HCT116 (cell line): ENCODE measurements at regions not wholly inside any gene's neighbourhood (a gene's known extent, or its start where the extent isn't known, plus 50 kb on each side); places are given as distances from the start of the nearest gene placed in this dataset.
A peak's percentile ranks its signal among the peaks of the same experiment; 100 is the strongest.

Experiments
- ATAC-seq: fragments of 200-7000 bp; cut with Tn5 transposase; 2 replicates; pipeline ENCODE4 v1.9.1; 2020; ENCODE audit warnings: mild to moderate bottlenecking, moderate library complexity
- BruUV-seq: library from RNA; stranded (reverse); fragments of 400-500 nt; replicated peaks from 2 replicates; lab custom pipeline; 2021; lab: Mats Ljungman, UMichigan
- CTCF ChIA-PET: fragments of 300-600 bp; sonication (Branson Sonifier 250); formaldehyde crosslinking; loops from one replicate; lab custom pipeline; 2021; ENCODE audit warnings: antibody characterized with exemption; lab: Charles Lee
- POLR2A ChIA-PET: fragments of 300-600, 350-600 bp; sonication (Branson Sonifier 250); formaldehyde crosslinking; loops from one replicate; lab custom pipeline; 2021; ENCODE audit warnings: antibody characterized with exemption; lab: Charles Lee
- RAD21 ChIA-PET, 2 experiments: fragments of 300-600 bp; sonication (Branson Sonifier 250); formaldehyde crosslinking; loops; one replicate each; lab custom pipeline; 2023; ENCODE audit warnings: low total read pairs in 2 of 2; ENCODE audit not compliant: uncharacterized antibody in 2 of 2, unreplicated experiment in 2 of 2, low non-redundant PET in 1 of 2; lab: Charles Lee
- DNase-seq: peaks from one replicate; pipeline ENCODE4 v3.0.0-alpha.2; 2010; ENCODE audit warnings: low read depth, low spot score
- H2AFZ ChIP-seq: fragments of 200-600 bp; shearing (Covaris generic), sonication (generic); 2 replicates; pipeline ENCODE4 v1.6.1; 2017; ENCODE audit warnings: low read depth, mixed run types, mixed read lengths, antibody characterized with exemption, low read length; ENCODE audit not compliant: poor library complexity, severe bottlenecking
- H3K27ac ChIP-seq: 2 replicates; pipeline ENCODE4 v1.5.1; 2012; ENCODE audit warnings: low read depth, low read length
- H3K27me3 ChIP-seq: fragments of 200-600 bp; sonication (generic); 2 replicates; pipeline ENCODE4 v1.6.1; 2016; ENCODE audit warnings: mixed run types, low read length, mixed read lengths; ENCODE audit not compliant: insufficient read depth
- H3K36me3 ChIP-seq, 2 experiments: fragments of 200-500 bp in 1 of 2; fragments of 200-600 bp in 1 of 2; sonication (Bioruptor generic) in 1 of 2; sonication (generic) in 1 of 2; 2 replicates each; pipeline versions ENCODE4 v1.5.1 to v1.6.1; 2014 to 2016; ENCODE audit warnings: low read length in 2 of 2, inconsistent platforms in 1 of 2, mixed read lengths in 1 of 2, mixed run types in 1 of 2; ENCODE audit not compliant: insufficient read depth in 2 of 2, control insufficient read depth in 1 of 2
- H3K4me1 ChIP-seq, 2 experiments: fragments of 200-600 bp in 1 of 2; sonication (generic) in 1 of 2; 2 replicates each; pipeline versions ENCODE4 v1.5.1 to v1.6.1; 2012 to 2017; ENCODE audit warnings: low read length in 2 of 2, inconsistent platforms in 1 of 2, mild to moderate bottlenecking in 1 of 2, mixed read lengths in 1 of 2, mixed run types in 1 of 2, moderate library complexity in 1 of 2; ENCODE audit not compliant: insufficient read depth in 2 of 2, control insufficient read depth in 1 of 2
- H3K4me2 ChIP-seq: fragments of 200-600 bp; sonication (generic); 2 replicates; pipeline ENCODE4 v1.6.1; 2017; ENCODE audit warnings: mixed run types, low read length, mixed read lengths
- H3K4me3 ChIP-seq, 2 experiments: fragments of 200-600 bp in 1 of 2; sonication (generic) in 1 of 2; replicated peaks in 1 of 2; 2 replicates each; pipeline ENCODE4 v1.5.1; 2011 to 2016; ENCODE audit warnings: low read length in 2 of 2, control low read depth in 1 of 2, low read depth in 1 of 2, mild to moderate bottlenecking in 1 of 2, mixed read lengths in 1 of 2, mixed run types in 1 of 2
- H3K79me2 ChIP-seq: fragments of 200-600 bp; sonication (generic); 2 replicates; pipeline ENCODE4 v1.6.1; 2017; ENCODE audit warnings: mild to moderate bottlenecking, mixed run types, low read length, moderate library complexity, mixed read lengths; ENCODE audit not compliant: insufficient read depth
- H3K9ac ChIP-seq: fragments of 200-600 bp; sonication (generic); 2 replicates; pipeline ENCODE4 v1.6.1; 2016; ENCODE audit warnings: low read length, mixed read lengths
- H3K9me2 ChIP-seq: fragments of 200-600 bp; sonication (generic), shearing (Covaris generic); 2 replicates; pipeline ENCODE4 v1.6.1; 2017; ENCODE audit warnings: mixed run types, mild to moderate bottlenecking, moderate library complexity; ENCODE audit not compliant: insufficient read depth
- H3K9me3 ChIP-seq, 2 experiments: fragments of 200-500 bp in 1 of 2; fragments of 200-600 bp in 1 of 2; sonication (Bioruptor generic) in 1 of 2; sonication (generic) in 1 of 2; 2 replicates each; pipeline ENCODE4 v1.6.1; 2014 to 2017; ENCODE audit warnings: low read length in 2 of 2, mixed read lengths in 2 of 2, inconsistent platforms in 1 of 2, low read depth in 1 of 2, mild to moderate bottlenecking in 1 of 2, mixed run types in 1 of 2, moderate library complexity in 1 of 2; ENCODE audit not compliant: control insufficient read depth in 1 of 2, insufficient read depth in 1 of 2
- H4K20me1 ChIP-seq: fragments of 200-600 bp; sonication (generic), shearing (Covaris generic); 2 replicates; pipeline ENCODE4 v1.6.1; 2017; ENCODE audit warnings: mixed run types, mild to moderate bottlenecking, moderate library complexity; ENCODE audit not compliant: insufficient read depth
- CEBPB ChIP-seq: IDR thresholded peaks from 2 replicates; pipeline ENCODE4 v1.6.1; 2012; ENCODE audit warnings: low read depth
- CTCF ChIP-seq, 3 experiments: fragments of 200-600 bp in 1 of 3; sonication (generic) in 1 of 3; IDR thresholded peaks in 2 of 3; conservative IDR thresholded peaks in 1 of 3; 2 replicates each; pipeline ENCODE4 v1.5.1; 2012 to 2017; ENCODE audit warnings: low read depth in 2 of 3, low read length in 2 of 3, antibody characterized with exemption in 1 of 3, borderline replicate concordance in 1 of 3, control low read depth in 1 of 3, mild to moderate bottlenecking in 1 of 3, mixed read lengths in 1 of 3, mixed run types in 1 of 3, moderate library complexity in 1 of 3; ENCODE audit not compliant: insufficient read depth in 1 of 3
- EZH2phosphoT487 ChIP-seq: fragments of 200-600 bp; IDR thresholded peaks from 2 replicates; pipeline ENCODE4 v1.6.1; 2018; ENCODE audit warnings: antibody characterized with exemption, borderline replicate concordance
- ZFX ChIP-seq: fragments of 450-650 bp; IDR thresholded peaks from 2 replicates; pipeline ENCODE4 v1.6.1; 2017
- ZNF274 ChIP-seq: fragments of 200-500 bp; sonication (Bioruptor generic); IDR thresholded peaks from 2 replicates; pipeline ENCODE4 v1.6.1; 2014; ENCODE audit warnings: mild to moderate bottlenecking, low read depth, low read length, inconsistent platforms
- intact Hi-C: fragments of 100-400 bp; cut with micrococcal nuclease; formaldehyde crosslinking; loops from 2 replicates; pipeline ENCODE4 v1.10.0; 2022
- TF ChIP-seq, protein P1 (sequence below): IDR thresholded peaks from 2 replicates; pipeline ENCODE4 v1.6.1; 2012
- TF ChIP-seq, protein P2 (sequence below): IDR thresholded peaks from 2 replicates; pipeline ENCODE4 v1.6.1; 2011; ENCODE audit warnings: mild to moderate bottlenecking, low read length, moderate library complexity; ENCODE audit not compliant: insufficient replicate concordance; ENCODE audit errors: extremely low read depth

- TF ChIP-seq CTCF (IDR thresholded peaks at IDR 0.05 in 2 of 3, conservative IDR thresholded peaks at IDR 0.05 in 1 of 3; ENCODE audit: borderline replicate concordance in 1 of 3, insufficient read depth in 1 of 3, low read depth in 2 of 3, low read length in 2 of 3) = peak; percentile 80 to 85 (median 84); a peak in 5 of 6 replicates
- no peak for TF ChIP-seq CEBPB
- TF ChIP-seq, protein P1, sequence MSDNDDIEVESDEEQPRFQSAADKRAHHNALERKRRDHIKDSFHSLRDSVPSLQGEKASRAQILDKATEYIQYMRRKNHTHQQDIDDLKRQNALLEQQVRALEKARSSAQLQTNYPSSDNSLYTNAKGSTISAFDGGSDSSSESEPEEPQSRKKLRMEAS = peak; percentile 31; the same call in 1 of the 2 replicates
- TF ChIP-seq EZH2phosphoT487 = no peak
Observed at GRCh38 chr11:86193297-86194095, 51.1 kb upstream of the EED start (continued).

GRCh38 chr11:86192519-86193257 is 51.9 kb upstream of the EED start:
- CTCF ChIA-PET = interaction anchor here (0.9 to 4.6 kb wide), 14 partner anchors 9 to 338 kb away, joined by 3 to 36 read pairs (median 4); partner anchors contain the start of gene CCDC83
- Histone ChIP-seq H3K79me2 (no peaks in the 10 kb centered on the region), H3K9me3 (no peaks in the 10 kb centered on the region), H3K27me3 (no peaks in the 10 kb centered on the region), H3K4me3 (peak overlapping the region; percentile 20 to 32; a peak in 2 of 4 replicates), H3K9me2 (no peaks in the 10 kb centered on the region), H3K27ac (no peak overlapping the region), H3K4me1 (peaks cover 4 to 22% of the 10 kb centered on the region in 2 experiments; a peak in 3 of 4 replicates), H3K36me3 (no peaks in the 10 kb centered on the region), H2AFZ (peak overlapping the region; percentile 84), H3K4me2 (peak overlapping the region; percentile 62), H4K20me1 (no peaks in the 10 kb centered on the region), H3K9ac (peak overlapping the region; percentile 3; the same call in 1 of the 2 replicates)
- ATAC-seq (peak; percentile 16), DNase-seq (no peak)
- TF ChIP-seq ZNF274 (no peak), ZFX (no peak)
- TF ChIP-seq, protein P2, sequence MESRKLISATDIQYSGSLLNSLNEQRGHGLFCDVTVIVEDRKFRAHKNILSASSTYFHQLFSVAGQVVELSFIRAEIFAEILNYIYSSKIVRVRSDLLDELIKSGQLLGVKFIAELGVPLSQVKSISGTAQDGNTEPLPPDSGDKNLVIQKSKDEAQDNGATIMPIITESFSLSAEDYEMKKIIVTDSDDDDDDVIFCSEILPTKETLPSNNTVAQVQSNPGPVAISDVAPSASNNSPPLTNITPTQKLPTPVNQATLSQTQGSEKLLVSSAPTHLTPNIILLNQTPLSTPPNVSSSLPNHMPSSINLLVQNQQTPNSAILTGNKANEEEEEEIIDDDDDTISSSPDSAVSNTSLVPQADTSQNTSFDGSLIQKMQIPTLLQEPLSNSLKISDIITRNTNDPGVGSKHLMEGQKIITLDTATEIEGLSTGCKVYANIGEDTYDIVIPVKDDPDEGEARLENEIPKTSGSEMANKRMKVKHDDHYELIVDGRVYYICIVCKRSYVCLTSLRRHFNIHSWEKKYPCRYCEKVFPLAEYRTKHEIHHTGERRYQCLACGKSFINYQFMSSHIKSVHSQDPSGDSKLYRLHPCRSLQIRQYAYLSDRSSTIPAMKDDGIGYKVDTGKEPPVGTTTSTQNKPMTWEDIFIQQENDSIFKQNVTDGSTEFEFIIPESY = no peak
- BruUV-seq = TSS peak; percentile 83
- RAD21 ChIA-PET = interaction anchor here (1.2 to 1.8 kb wide), 2 partner anchors 151 kb away, joined by 4 to 5 read pairs; no protein-coding TSS in a partner anchor
- POLR2A ChIA-PET = interaction anchor here (1.4 to 1.5 kb wide), 2 partner anchors 10 to 123 kb away, joined by 4 to 7 read pairs; partner anchors contain the start of gene PICALM
- intact Hi-C loops = loop anchor here (1.0 to 10.0 kb wide), 2 partner anchors 150 to 588 kb away; no protein-coding TSS in a partner anchor
